Left ventricle myocardium inferior (tissue), 1 donor: ENCODE measurements at regions not wholly inside any gene's neighbourhood (a gene's known extent, or its start where the extent isn't known, plus 50 kb on each side); places are given as distances from the start of the nearest gene placed in this dataset.

Experiments used
- DNase-seq: peaks from one replicate; pipeline ENCODE4 v3.0.0-alpha.2; 2020
- H3K27ac ChIP-seq: fragments of 200-600 bp; replicated peaks from 2 replicates; pipeline ENCODE4 v1.8.0; 2021
- H3K27me3 ChIP-seq: fragments of 200-600 bp; 2 replicates; pipeline ENCODE4 v1.8.0; 2021; ENCODE audit warnings: low read depth
- H3K36me3 ChIP-seq: fragments of 200-600 bp; 2 replicates; pipeline ENCODE4 v1.8.0; 2021
- H3K4me1 ChIP-seq: fragments of 200-600 bp; 2 replicates; pipeline ENCODE4 v1.8.0; 2021
- H3K4me3 ChIP-seq: fragments of 200-600 bp; 2 replicates; pipeline ENCODE4 v1.8.0; 2021; ENCODE audit warnings: mild to moderate bottlenecking, moderate library complexity
- H3K9me3 ChIP-seq: fragments of 200-600 bp; replicated peaks from 2 replicates; pipeline ENCODE4 v1.8.0; 2021
- intact Hi-C: fragments of 100-400 bp; cut with micrococcal nuclease; formaldehyde crosslinking; loops from one replicate; pipeline ENCODE4 v1.11.0; 2022
- TF ChIP-seq, protein P1 (sequence below): fragments of 200-600 bp; IDR thresholded peaks from 2 replicates; pipeline ENCODE4 v1.8.0; 2021; ENCODE audit warnings: antibody characterized with exemption, mild to moderate bottlenecking, borderline replicate concordance
- donor health status: DM: no; HTN: yes; CAD: no; lungs with severe emphysema.

DNA sequence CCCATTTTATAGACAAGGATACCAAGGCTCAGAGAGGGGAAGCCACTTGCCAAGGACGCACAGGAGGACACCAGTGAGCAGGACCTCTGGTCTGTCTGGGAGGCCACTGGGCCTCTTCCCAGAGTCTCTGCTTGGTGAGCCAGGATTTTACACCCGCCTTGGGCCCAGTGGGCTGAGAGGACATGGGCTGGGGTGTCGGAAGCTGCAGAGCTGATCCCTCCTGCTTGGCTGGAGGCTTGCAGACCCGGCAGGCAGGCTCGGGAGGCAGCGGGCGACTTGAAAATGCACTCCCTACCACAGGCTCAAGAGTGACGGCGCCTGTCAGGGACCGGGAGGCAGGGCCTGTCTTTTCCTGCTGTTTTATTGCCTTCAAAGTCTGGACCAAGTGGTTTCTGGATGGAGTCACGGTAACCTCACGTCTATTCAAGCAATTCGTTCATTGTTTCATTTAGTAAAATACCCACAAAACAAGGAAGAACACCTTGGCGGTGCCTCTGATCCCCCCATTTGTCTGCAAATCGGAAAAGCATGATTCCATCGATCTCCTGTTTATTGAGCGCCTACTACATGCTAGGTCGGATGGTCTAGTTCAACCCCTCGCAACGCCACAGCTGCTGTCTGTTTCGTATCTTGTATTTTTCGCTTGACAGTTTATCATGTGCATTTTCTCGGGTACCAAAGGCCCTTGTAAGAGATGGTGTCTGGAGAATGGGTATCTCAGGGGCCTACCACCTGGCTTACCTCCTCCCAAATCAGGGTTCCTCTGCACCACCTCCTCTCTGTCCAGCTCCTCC is 108.1 kb upstream of the IER5L start:
- TF ChIP-seq, protein P1, sequence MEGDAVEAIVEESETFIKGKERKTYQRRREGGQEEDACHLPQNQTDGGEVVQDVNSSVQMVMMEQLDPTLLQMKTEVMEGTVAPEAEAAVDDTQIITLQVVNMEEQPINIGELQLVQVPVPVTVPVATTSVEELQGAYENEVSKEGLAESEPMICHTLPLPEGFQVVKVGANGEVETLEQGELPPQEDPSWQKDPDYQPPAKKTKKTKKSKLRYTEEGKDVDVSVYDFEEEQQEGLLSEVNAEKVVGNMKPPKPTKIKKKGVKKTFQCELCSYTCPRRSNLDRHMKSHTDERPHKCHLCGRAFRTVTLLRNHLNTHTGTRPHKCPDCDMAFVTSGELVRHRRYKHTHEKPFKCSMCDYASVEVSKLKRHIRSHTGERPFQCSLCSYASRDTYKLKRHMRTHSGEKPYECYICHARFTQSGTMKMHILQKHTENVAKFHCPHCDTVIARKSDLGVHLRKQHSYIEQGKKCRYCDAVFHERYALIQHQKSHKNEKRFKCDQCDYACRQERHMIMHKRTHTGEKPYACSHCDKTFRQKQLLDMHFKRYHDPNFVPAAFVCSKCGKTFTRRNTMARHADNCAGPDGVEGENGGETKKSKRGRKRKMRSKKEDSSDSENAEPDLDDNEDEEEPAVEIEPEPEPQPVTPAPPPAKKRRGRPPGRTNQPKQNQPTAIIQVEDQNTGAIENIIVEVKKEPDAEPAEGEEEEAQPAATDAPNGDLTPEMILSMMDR: no peak
- Histone ChIP-seq H3K4me1 (peaks cover 16% of the 10 kb centered on the region), H3K9me3 (no peaks in the 10 kb centered on the region), H3K36me3 (no peaks in the 10 kb centered on the region), H3K27me3 (no peaks in the 10 kb centered on the region), H3K27ac (no peak overlapping the region), H3K4me3 (no peak overlapping the region)
- intact Hi-C loops: no loop called here
- DNase-seq: no peak

DNA sequence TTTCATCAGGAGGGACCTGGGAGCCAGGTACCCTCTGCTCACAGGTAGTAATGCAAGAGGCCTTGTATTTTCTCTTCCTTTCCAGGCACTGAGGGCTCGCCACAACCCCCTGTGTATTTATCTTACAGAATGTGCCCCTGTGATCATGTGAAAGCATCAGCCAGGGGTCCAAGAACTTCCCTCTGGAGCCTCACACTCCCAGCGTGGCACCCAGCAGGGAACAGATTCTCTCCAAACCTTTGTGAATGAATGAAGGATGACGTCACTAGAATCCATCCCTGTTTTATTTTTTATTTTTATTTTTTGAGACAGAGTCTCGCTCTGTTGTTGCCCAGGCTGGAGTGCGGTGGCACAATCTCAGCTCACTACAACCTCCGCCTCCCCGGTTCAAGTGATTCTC is 107.3 kb upstream of the IER5L start:
- H3K4me1 ChIP-seq: peaks cover 16% of the 10 kb centered on the region
- TF ChIP-seq, protein P1: no peak
- H3K27ac ChIP-seq: no peak overlapping the region
- no peak overlapping the region for H3K4me3 ChIP-seq
- intact Hi-C loops: no loop called here
- no peak for DNase-seq
- no peaks in the 10 kb centered on the region for H3K36me3 ChIP-seq
- no peaks in the 10 kb centered on the region for H3K27me3 ChIP-seq
- no peaks in the 10 kb centered on the region for H3K9me3 ChIP-seq

DNA sequence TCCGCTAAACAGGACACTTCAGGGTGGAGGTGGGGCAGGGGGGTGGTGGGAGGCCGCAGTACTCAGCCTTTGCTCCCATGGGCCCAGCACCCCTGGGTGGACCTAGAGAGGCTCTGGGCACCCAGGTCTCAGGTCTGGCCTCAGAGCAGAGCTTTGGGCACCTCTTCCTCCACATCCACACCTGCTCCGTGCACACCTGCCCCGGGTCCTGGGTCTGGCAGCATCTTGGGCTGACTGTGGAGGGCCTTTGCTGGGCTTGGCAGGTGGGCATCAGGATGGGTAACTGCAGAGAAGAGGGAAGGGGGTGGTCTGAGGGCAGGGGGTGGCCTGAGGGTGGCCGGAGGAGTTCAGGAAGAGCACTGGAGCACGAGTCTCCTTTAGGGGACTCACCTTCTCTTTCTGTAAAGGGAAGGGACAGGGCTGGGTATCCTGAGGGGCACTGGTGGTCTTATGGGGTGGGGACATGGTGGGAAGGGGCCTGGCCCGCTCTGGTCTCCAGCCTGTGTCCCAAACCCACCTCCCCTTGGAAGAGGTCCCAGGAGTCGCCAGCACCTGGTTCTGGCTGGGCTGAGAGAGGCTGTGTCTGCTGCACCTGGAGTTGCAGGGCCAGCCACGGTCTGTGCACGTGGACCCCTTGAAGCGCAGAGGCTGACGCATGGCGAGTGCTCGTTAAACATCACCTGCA is 106.7 kb upstream of the IER5L start:
- no peak overlapping the region for H3K4me3 ChIP-seq
- no peaks in the 10 kb centered on the region for H3K27me3 ChIP-seq
- no peaks in the 10 kb centered on the region for H3K36me3 ChIP-seq
- intact Hi-C loops: no loop called here
- DNase-seq: no peak
- no peaks in the 10 kb centered on the region for H3K9me3 ChIP-seq
- TF ChIP-seq, protein P1: no peak
- H3K4me1 ChIP-seq: peaks cover 16% of the 10 kb centered on the region
- H3K27ac ChIP-seq: no peak overlapping the region

DNA sequence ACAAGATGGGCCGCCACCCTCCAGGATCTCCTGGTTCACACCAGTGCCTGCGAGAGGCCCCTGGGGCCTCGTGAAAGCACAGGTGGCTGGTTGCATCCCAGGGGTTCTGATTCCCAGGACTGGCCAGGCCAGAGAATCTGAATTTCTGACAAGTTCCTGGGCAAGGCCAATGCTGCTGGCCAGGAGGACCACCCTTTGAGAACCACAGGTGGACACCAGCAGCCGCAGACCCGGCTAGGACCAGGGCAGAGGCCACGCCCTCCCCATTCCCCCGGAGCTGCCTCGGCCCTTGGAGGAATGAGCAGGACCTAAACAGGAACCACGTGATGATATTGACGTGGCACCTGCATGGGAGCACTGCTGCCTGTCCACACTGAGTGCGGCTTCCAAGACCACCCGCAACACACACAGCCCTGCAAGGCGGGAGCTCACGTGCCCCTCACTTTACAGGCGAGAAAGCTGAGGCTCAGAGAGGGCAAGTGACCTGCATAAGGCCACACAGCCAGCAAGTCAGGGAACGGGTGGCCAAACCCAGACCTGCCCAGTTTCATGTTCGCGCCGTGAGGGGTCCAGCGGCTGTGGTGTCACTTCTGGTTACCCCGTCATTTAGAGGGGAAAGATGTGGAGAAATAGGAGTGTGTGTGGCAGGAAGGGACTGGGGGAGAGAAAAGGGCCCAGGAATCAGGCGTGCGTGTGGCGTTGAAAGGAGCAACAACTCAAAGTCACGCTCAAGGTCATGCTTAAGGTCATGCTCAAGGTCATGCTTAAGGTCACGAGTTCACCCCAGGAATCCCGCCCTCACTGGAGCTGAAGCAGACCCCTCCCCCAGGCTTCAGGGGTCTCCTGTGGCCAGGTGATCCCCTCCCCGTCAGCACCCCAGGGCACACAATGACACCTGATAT is 105.9 kb upstream of the IER5L start:
- intact Hi-C loops: no loop called here
- Histone ChIP-seq H3K27ac (peak overlapping the region; percentile 64), H3K4me1 (peaks cover 16% of the 10 kb centered on the region), H3K36me3 (no peaks in the 10 kb centered on the region), H3K9me3 (no peaks in the 10 kb centered on the region), H3K27me3 (no peaks in the 10 kb centered on the region), H3K4me3 (peak overlapping the region; percentile 61)
- TF ChIP-seq, protein P1: no peak
- DNase-seq: no peak

DNA sequence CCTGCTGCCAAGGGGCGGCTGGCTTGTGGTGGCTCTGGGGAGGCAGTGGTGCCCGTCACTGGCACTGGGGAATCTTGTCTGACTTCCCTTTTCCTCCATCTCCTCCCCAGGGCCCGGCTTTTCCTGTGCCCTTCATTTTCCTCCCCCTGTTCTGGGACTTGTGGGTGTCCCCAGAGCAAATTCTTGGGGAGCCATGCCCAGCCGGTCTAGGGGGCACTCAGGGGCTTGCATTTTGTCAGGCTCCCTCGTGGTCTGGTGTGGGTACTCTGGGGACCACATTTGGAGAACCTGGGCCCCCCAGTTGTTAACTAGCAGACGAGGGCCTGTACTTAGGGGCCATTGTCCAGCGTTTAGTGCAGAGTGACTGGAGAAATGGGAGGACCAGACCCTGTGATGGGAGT is 105.2 kb upstream of the IER5L start:
- Histone ChIP-seq H3K9me3 (no peaks in the 10 kb centered on the region), H3K4me1 (peaks cover 16% of the 10 kb centered on the region), H3K4me3 (peak overlapping the region; percentile 61), H3K27me3 (no peaks in the 10 kb centered on the region), H3K27ac (peak overlapping the region; percentile 64), H3K36me3 (no peaks in the 10 kb centered on the region)
- intact Hi-C loops: no loop called here
- no peak for DNase-seq
- TF ChIP-seq, protein P1: no peak
